H1 (cell line): ENCODE measurements at regions not wholly inside any gene's neighbourhood (a gene's known extent, or its start where the extent isn't known, plus 50 kb on each side); places are given as distances from the start of the nearest gene placed in this dataset.

Experiments
- CTCF ChIA-PET: fragments of 300-600 bp; sonication (Branson Sonifier 250); formaldehyde crosslinking; loops from one replicate; lab custom pipeline; 2021; ENCODE audit not compliant: partially characterized antibody; lab: Charles Lee
- POLR2A ChIA-PET: fragments of 300-600 bp; sonication (Branson Sonifier 250); formaldehyde crosslinking; loops from one replicate; lab custom pipeline; 2021; ENCODE audit warnings: inconsistent platforms; ENCODE audit not compliant: partially characterized antibody; lab: Charles Lee
- DNase-seq, 2 experiments: peaks; one replicate each; pipeline versions ENCODE4 v3.0.0 to v3.0.0-alpha.2; 2010 to 2022; ENCODE audit warnings: low spot score in 2 of 2, low read depth in 1 of 2, mixed read lengths in 1 of 2
- FAIRE-seq: peaks from 2 replicates; lab custom pipeline; 2011; peaks lifted over from hg19 to GRCh38; lab: Jason Lieb, UNC
- H2AFZ ChIP-seq: 2 replicates; pipeline ENCODE4 v1.8.1; 2012; ENCODE audit warnings: low read length, inconsistent platforms
- H2AK5ac ChIP-seq: 2 replicates; pipeline ENCODE4 v1.6.1; 2013; ENCODE audit warnings: low read depth, low read length
- H2BK120ac ChIP-seq: replicated peaks from 2 replicates; pipeline ENCODE3; 2013; ENCODE audit warnings: low read depth, low read length, inconsistent platforms
- H2BK12ac ChIP-seq: 2 replicates; pipeline ENCODE4 v1.6.1; 2013; ENCODE audit warnings: low read depth, low read length
- H2BK15ac ChIP-seq: 2 replicates; pipeline ENCODE4 v1.6.1; 2013; ENCODE audit warnings: low read length
- H2BK20ac ChIP-seq: 2 replicates; pipeline ENCODE4 v1.6.1; 2013; ENCODE audit warnings: low read length
- H2BK5ac ChIP-seq: 2 replicates; pipeline ENCODE4 v1.6.1; 2013; ENCODE audit warnings: low read depth, low read length
- H3K14ac ChIP-seq: 2 replicates; pipeline ENCODE4 v1.6.1; 2013; ENCODE audit warnings: inconsistent platforms; ENCODE audit not compliant: insufficient read length
- H3K18ac ChIP-seq: 2 replicates; pipeline ENCODE4 v1.6.1; 2013; ENCODE audit warnings: low read length; ENCODE audit errors: extremely low read depth
- H3K23ac ChIP-seq: 2 replicates; pipeline ENCODE4 v1.6.1; 2013; ENCODE audit warnings: inconsistent platforms; ENCODE audit not compliant: insufficient read length
- H3K23me2 ChIP-seq: 2 replicates; pipeline ENCODE4 v1.6.1; 2013; ENCODE audit warnings: low read depth, low read length
- H3K27ac ChIP-seq: 2 replicates; pipeline ENCODE4 v1.6.1; 2011; ENCODE audit warnings: low read depth, low read length, inconsistent platforms
- H3K27me3 ChIP-seq, 4 experiments: replicated peaks in 1 of 4; 1 replicate in 1 of 4; 2 replicates in 3 of 4; pipeline versions ENCODE4 v1.6.1 to v1.8.1; 2011 to 2013; ENCODE audit warnings: low read length in 3 of 4, mild to moderate bottlenecking in 3 of 4, inconsistent platforms in 2 of 4, mixed read lengths in 2 of 4, moderate library complexity in 1 of 4; ENCODE audit not compliant: control insufficient read depth in 3 of 4, insufficient read depth in 3 of 4; ENCODE audit errors: extremely low read depth in 1 of 4
- H3K36me3 ChIP-seq, 4 experiments: 2 replicates each; pipeline versions ENCODE4 v1.6.1 to v1.8.1; 2011 to 2013; ENCODE audit warnings: mild to moderate bottlenecking in 4 of 4, low read length in 3 of 4, moderate library complexity in 2 of 4, control low read depth in 1 of 4, inconsistent platforms in 1 of 4; ENCODE audit not compliant: insufficient read depth in 4 of 4, control insufficient read depth in 2 of 4
- H3K4ac ChIP-seq: replicated peaks from 2 replicates; pipeline ENCODE3; 2013; ENCODE audit warnings: low read length, low read depth, mixed read lengths, inconsistent platforms; ENCODE audit not compliant: insufficient read length
- H3K4me1 ChIP-seq, 4 experiments: replicated peaks in 1 of 4; 1 replicate in 1 of 4; 2 replicates in 3 of 4; pipeline versions ENCODE4 v1.6.1 to v1.8.1; 2011 to 2013; ENCODE audit warnings: low read length in 3 of 4, inconsistent platforms in 2 of 4, mixed read lengths in 1 of 4; ENCODE audit not compliant: insufficient read depth in 4 of 4, control insufficient read depth in 3 of 4
- H3K4me2 ChIP-seq, 2 experiments: 2 replicates each; pipeline versions ENCODE4 v1.6.1 to v1.8.1; 2011 to 2013; ENCODE audit warnings: low read depth in 2 of 2, low read length in 2 of 2, control low read depth in 1 of 2, inconsistent platforms in 1 of 2, mild to moderate bottlenecking in 1 of 2; ENCODE audit not compliant: insufficient read depth in 1 of 2
- H3K4me3 ChIP-seq, 4 experiments: fragments of 200-600, 300-600 bp in 1 of 4; sonication (generic), shearing (Covaris generic), sonication (Bioruptor Twin) in 1 of 4; 2 replicates each; pipeline versions ENCODE4 v1.5.1 to v1.8.1; 2011 to 2016; ENCODE audit warnings: low read length in 4 of 4, low read depth in 3 of 4, control low read depth in 2 of 4, inconsistent platforms in 2 of 4, mild to moderate bottlenecking in 2 of 4, mixed read lengths in 1 of 4, moderate library complexity in 1 of 4; ENCODE audit not compliant: insufficient read depth in 2 of 4; ENCODE audit errors: extremely low read depth in 1 of 4
- H3K56ac ChIP-seq: replicated peaks from 2 replicates; pipeline ENCODE3; 2013; ENCODE audit warnings: low read depth, mild to moderate bottlenecking, mixed read lengths, low read length, inconsistent platforms; ENCODE audit not compliant: insufficient read length
- H3K79me1 ChIP-seq: 2 replicates; pipeline ENCODE4 v1.6.1; 2013; ENCODE audit warnings: low read depth, low read length, control low read depth
- H3K79me2 ChIP-seq, 2 experiments: 2 replicates each; pipeline versions ENCODE4 v1.6.1 to v1.8.1; 2012 to 2013; ENCODE audit warnings: low read length in 2 of 2, mild to moderate bottlenecking in 2 of 2, inconsistent platforms in 1 of 2; ENCODE audit not compliant: insufficient read depth in 2 of 2, control insufficient read depth in 1 of 2
- H3K9ac ChIP-seq, 4 experiments: replicated peaks in 1 of 4; 1 replicate in 1 of 4; 2 replicates in 3 of 4; pipeline versions ENCODE4 v1.6.1 to v1.8.1; 2011 to 2013; ENCODE audit warnings: low read depth in 3 of 4, low read length in 3 of 4, control low read depth in 2 of 4, mild to moderate bottlenecking in 2 of 4, moderate library complexity in 2 of 4, inconsistent platforms in 1 of 4; ENCODE audit errors: extremely low read depth in 1 of 4
- H3K9me3 ChIP-seq, 2 experiments: 2 replicates each; pipeline versions ENCODE4 v1.6.1 to v1.8.1; 2012 to 2013; ENCODE audit warnings: mild to moderate bottlenecking in 2 of 2, moderate library complexity in 2 of 2, control low read depth in 1 of 2, inconsistent platforms in 1 of 2, low read depth in 1 of 2, low read length in 1 of 2, mixed read lengths in 1 of 2; ENCODE audit not compliant: insufficient read depth in 2 of 2
- H4K20me1 ChIP-seq, 2 experiments: replicated peaks in 1 of 2; 2 replicates each; pipeline versions ENCODE3 to v1.8.1; 2011 to 2013; ENCODE audit warnings: inconsistent platforms in 2 of 2, low read length in 2 of 2, mild to moderate bottlenecking in 1 of 2; ENCODE audit not compliant: insufficient read depth in 2 of 2, control insufficient read depth in 1 of 2
- H4K5ac ChIP-seq: 2 replicates; pipeline ENCODE4 v1.6.1; 2013; ENCODE audit warnings: low read length, low read depth, mixed read lengths, inconsistent platforms; ENCODE audit not compliant: insufficient read length
- H4K8ac ChIP-seq: 2 replicates; pipeline ENCODE4 v1.8.0; 2013; ENCODE audit warnings: mild to moderate bottlenecking, moderate library complexity, low read length, inconsistent platforms; ENCODE audit not compliant: insufficient read depth; ENCODE audit errors: extremely low read depth
- H4K91ac ChIP-seq: replicated peaks from 2 replicates; pipeline ENCODE3; 2013; ENCODE audit warnings: low read length, mixed read lengths, inconsistent platforms; ENCODE audit not compliant: insufficient read length
- FOSL1 ChIP-seq: IDR thresholded peaks from 2 replicates; pipeline ENCODE4 v1.6.1; 2011; ENCODE audit warnings: mild to moderate bottlenecking, low read depth, low read length, moderate library complexity; ENCODE audit not compliant: insufficient read depth
- JUND ChIP-seq: IDR thresholded peaks from 2 replicates; pipeline ENCODE4 v1.6.1; 2011; ENCODE audit warnings: mild to moderate bottlenecking, improper control_type of control experiment, low read length
- SAP30 ChIP-seq: fragments of 300-600 bp; sonication (generic); IDR thresholded peaks from 2 replicates; pipeline ENCODE4 v1.7.1; 2012; ENCODE audit warnings: low read length, moderate library complexity, mild to moderate bottlenecking, inconsistent platforms; ENCODE audit not compliant: insufficient read depth, insufficient replicate concordance
- SUZ12 ChIP-seq: fragments of 200-600 bp; sonication (generic); IDR thresholded peaks from 2 replicates; pipeline ENCODE4 v1.6.1; 2012; ENCODE audit warnings: mild to moderate bottlenecking, inconsistent platforms, low read length, moderate library complexity, mixed read lengths
- ZNF274 ChIP-seq: IDR thresholded peaks from 2 replicates; pipeline ENCODE4 v1.7.0; 2012; ENCODE audit warnings: low read length, borderline replicate concordance; ENCODE audit errors: extremely low read depth
- WGBS, 2 experiments: shearing (Covaris generic) in 1 of 2; methylation state at CpG; one replicate each; pipeline versions ENCODE4 v1.1.6 to v1.1.7; 2013 to 2015; ENCODE audit warnings: low lambda C conversion rate in 2 of 2, mixed read lengths in 2 of 2, inconsistent platforms in 1 of 2, low coverage in 1 of 2, missing lambda C conversion rate in 1 of 2; ENCODE audit not compliant: insufficient replicate concordance in 2 of 2, insufficient coverage in 1 of 2, insufficient read length in 1 of 2; ENCODE audit errors: extremely low coverage in 1 of 2, missing lambda C conversion rate in 1 of 2; 5-methylcytosine and 5-hydroxymethylcytosine counted together
- TF ChIP-seq, protein P1 (sequence below), 3 experiments: IDR thresholded peaks; 1 replicate in 2 of 3; 2 replicates in 1 of 3; pipeline versions ENCODE4 v1.5.1 to v1.6.1; 2011; ENCODE audit warnings: low read length in 3 of 3, mild to moderate bottlenecking in 3 of 3, inconsistent platforms in 2 of 3, low read depth in 1 of 3, moderate library complexity in 1 of 3; ENCODE audit not compliant: insufficient read depth in 1 of 3; ENCODE audit errors: control extremely low read depth in 1 of 3
- TF ChIP-seq, protein P2 (sequence below): IDR thresholded peaks from 2 replicates; pipeline ENCODE4 v1.6.1; 2011; ENCODE audit warnings: low read depth, mild to moderate bottlenecking, low read length; ENCODE audit not compliant: insufficient read depth
- TF ChIP-seq, protein P3 (sequence below): IDR thresholded peaks from 2 replicates; pipeline ENCODE4 v1.6.1; 2012; ENCODE audit warnings: low read length, inconsistent platforms

DNA sequence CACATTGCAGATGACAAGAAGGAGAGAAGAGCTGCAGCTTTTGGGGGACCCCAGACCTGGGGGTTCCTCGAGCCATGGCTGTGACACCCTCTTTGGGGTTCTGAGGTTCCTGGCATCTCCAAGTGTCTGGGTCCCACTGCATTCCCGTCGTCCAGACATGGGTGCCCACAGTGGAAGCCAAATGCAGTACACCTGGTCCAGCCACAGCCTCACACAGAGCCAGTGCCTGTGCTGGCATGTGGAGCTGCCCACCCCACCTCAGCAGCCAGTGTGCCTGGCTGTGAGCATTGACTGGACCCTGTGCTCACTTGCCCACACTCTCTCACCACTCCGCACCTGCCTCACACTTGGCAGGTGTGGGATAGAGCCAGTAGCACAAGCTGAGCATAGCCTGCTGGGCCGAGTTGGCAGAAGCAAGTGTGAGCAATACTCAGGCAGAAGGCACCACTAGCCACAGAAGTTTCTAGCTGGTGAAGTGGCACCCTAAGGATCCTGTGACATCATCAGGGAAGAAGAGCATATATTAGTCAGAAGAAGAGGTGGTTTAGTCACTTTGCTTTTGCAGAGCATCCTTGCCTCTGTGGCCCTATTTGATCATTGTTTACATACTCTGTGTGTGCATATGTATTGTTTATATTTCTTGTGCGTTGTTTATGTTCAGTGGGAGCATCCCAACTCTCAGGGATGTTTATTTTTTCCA is 65.0 kb upstream of the MAGEB2 start:
- H3K4me1 ChIP-seq, result peaks cover 0 to 6% (median 0%) of the 10 kb centered on the region in 4 experiments; a peak in 1 of 7 replicates
- H2AFZ ChIP-seq, result no peak overlapping the region
- no peak overlapping the region for H2BK20ac ChIP-seq
- no peak overlapping the region for H3K9ac ChIP-seq
- H3K27me3 ChIP-seq, result no peaks in the 10 kb centered on the region
- H2BK15ac ChIP-seq, result no peak overlapping the region
- no peak overlapping the region for H3K56ac ChIP-seq
- DNase-seq (no peak), FAIRE-seq (no peak)
- ChIA-PET CTCF (no interaction called here), POLR2A (no interaction called here)
- H3K79me2 ChIP-seq, result no peaks in the 10 kb centered on the region
- H3K4ac ChIP-seq, result no peak overlapping the region
- no peak overlapping the region for H3K18ac ChIP-seq
- H4K20me1 ChIP-seq, result no peaks in the 10 kb centered on the region
- WGBS, 2 experiments, result 90% methylated on average over 3 of the region's 6 CpGs; no CpG with 5 or more reads in 1 of the 2 experiments
- no peak overlapping the region for H3K14ac ChIP-seq
- no peaks in the 10 kb centered on the region for H3K23me2 ChIP-seq
- no peak overlapping the region for H3K4me3 ChIP-seq
- H2BK120ac ChIP-seq, result no peak overlapping the region
- peaks cover 0 to 8% of the 10 kb centered on the region in 2 experiments; a peak in 1 of 4 replicates for H3K9me3 ChIP-seq
- no peak overlapping the region for H4K8ac ChIP-seq
- no peaks in the 10 kb centered on the region for H3K36me3 ChIP-seq
- no peak overlapping the region for H2BK12ac ChIP-seq
- no peak overlapping the region for H4K5ac ChIP-seq
- H4K91ac ChIP-seq, result no peak overlapping the region
- H3K23ac ChIP-seq, result no peak overlapping the region
- H3K4me2 ChIP-seq, result no peak overlapping the region
- no peak overlapping the region for H2BK5ac ChIP-seq
- H3K79me1 ChIP-seq, result no peaks in the 10 kb centered on the region
- H2AK5ac ChIP-seq, result no peak overlapping the region
- no peak overlapping the region for H3K27ac ChIP-seq
- no peak for TF ChIP-seq JUND
- TF ChIP-seq FOSL1, result no peak
- TF ChIP-seq, protein P1, sequence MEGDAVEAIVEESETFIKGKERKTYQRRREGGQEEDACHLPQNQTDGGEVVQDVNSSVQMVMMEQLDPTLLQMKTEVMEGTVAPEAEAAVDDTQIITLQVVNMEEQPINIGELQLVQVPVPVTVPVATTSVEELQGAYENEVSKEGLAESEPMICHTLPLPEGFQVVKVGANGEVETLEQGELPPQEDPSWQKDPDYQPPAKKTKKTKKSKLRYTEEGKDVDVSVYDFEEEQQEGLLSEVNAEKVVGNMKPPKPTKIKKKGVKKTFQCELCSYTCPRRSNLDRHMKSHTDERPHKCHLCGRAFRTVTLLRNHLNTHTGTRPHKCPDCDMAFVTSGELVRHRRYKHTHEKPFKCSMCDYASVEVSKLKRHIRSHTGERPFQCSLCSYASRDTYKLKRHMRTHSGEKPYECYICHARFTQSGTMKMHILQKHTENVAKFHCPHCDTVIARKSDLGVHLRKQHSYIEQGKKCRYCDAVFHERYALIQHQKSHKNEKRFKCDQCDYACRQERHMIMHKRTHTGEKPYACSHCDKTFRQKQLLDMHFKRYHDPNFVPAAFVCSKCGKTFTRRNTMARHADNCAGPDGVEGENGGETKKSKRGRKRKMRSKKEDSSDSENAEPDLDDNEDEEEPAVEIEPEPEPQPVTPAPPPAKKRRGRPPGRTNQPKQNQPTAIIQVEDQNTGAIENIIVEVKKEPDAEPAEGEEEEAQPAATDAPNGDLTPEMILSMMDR (IDR thresholded peaks at IDR 0.05; ENCODE audit: control extremely low read depth in 1 of 3, insufficient read depth in 1 of 3, low read depth in 1 of 3, low read length in 3 of 3), result no peak
- TF ChIP-seq SUZ12, result no peak
- TF ChIP-seq ZNF274, result no peak
- TF ChIP-seq SAP30, result no peak
- TF ChIP-seq, protein P2, sequence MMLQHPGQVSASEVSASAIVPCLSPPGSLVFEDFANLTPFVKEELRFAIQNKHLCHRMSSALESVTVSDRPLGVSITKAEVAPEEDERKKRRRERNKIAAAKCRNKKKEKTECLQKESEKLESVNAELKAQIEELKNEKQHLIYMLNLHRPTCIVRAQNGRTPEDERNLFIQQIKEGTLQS, result no peak
- TF ChIP-seq, protein P3, sequence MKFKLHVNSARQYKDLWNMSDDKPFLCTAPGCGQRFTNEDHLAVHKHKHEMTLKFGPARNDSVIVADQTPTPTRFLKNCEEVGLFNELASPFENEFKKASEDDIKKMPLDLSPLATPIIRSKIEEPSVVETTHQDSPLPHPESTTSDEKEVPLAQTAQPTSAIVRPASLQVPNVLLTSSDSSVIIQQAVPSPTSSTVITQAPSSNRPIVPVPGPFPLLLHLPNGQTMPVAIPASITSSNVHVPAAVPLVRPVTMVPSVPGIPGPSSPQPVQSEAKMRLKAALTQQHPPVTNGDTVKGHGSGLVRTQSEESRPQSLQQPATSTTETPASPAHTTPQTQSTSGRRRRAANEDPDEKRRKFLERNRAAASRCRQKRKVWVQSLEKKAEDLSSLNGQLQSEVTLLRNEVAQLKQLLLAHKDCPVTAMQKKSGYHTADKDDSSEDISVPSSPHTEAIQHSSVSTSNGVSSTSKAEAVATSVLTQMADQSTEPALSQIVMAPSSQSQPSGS, result no peak
